HG02970 (cell line): ENCODE measurements at regions not wholly inside any gene's neighbourhood (a gene's known extent, or its start where the extent isn't known, plus 50 kb on each side); places are given as distances from the start of the nearest gene placed in this dataset.

Experiments
- ATAC-seq: cut with Tn5 transposase; IDR thresholded peaks from one replicate; pipeline ENCODE4 v1.9.1; 2021; ENCODE audit warnings: mild to moderate bottlenecking, moderate library complexity, moderate number of reproducible peaks; ENCODE audit not compliant: unreplicated experiment, low FRiP score

- ATAC-seq, result no peak
These were observed 424.7 kb upstream of the THBS1 start for GRCh38 chr15:39156166-39156565.

- no peak for ATAC-seq
These were observed 424.1 kb upstream of the THBS1 start for GRCh38 chr15:39156646-39157250.

- no peak for ATAC-seq
These were observed 423.0 kb upstream of the THBS1 start for GRCh38 chr15:39157882-39158281.

- no peak for ATAC-seq
These were observed 421.0 kb upstream of the THBS1 start for GRCh38 chr15:39159833-39160232.

GRCh38 chr15:39161096-39161495 lies 419.8 kb upstream of the THBS1 start:
- ATAC-seq, result no peak

GRCh38 chr15:39165020-39165706 lies 415.7 kb upstream of the THBS1 start:
- ATAC-seq, result no peak

- no peak for ATAC-seq
These were observed 413.5 kb upstream of the THBS1 start for GRCh38 chr15:39167164-39168058.

GRCh38 chr15:39171944-39172368 lies 408.9 kb upstream of the THBS1 start:
- no peak for ATAC-seq

GRCh38 chr15:39172380-39173281 lies 408.2 kb upstream of the THBS1 start:
- no peak for ATAC-seq

- no peak for ATAC-seq
These were observed 407.5 kb upstream of the THBS1 start for GRCh38 chr15:39173426-39173825.

- ATAC-seq, result no peak
These were observed 406.5 kb upstream of the THBS1 start for GRCh38 chr15:39174332-39174731.

- no peak for ATAC-seq
These were observed 404.8 kb upstream of the THBS1 start for GRCh38 chr15:39176030-39176429.

GRCh38 chr15:39177561-39177960 lies 403.3 kb upstream of the THBS1 start:
- no peak for ATAC-seq

- no peak for ATAC-seq
These were observed 400.8 kb upstream of the THBS1 start for GRCh38 chr15:39180030-39180429.

- ATAC-seq, result no peak
These were observed 400.4 kb upstream of the THBS1 start for GRCh38 chr15:39180483-39180933.

GRCh38 chr15:39181056-39181747 lies 399.7 kb upstream of the THBS1 start:
- no peak for ATAC-seq

GRCh38 chr15:39181940-39182339 lies 398.9 kb upstream of the THBS1 start:
- no peak for ATAC-seq

GRCh38 chr15:39183164-39183881 lies 397.6 kb upstream of the THBS1 start:
- ATAC-seq, result no peak
